ENCODE measurements at regions not wholly inside any gene's neighbourhood (a gene's known extent, or its start where the extent isn't known, plus 50 kb on each side); places are given as distances from the start of the nearest gene placed in this dataset.

GRCh38 chr6:152918991-152919390 is 63.9 kb downstream of the FBXO5 start:
- no peaks in the 10 kb centered on the region for H3K9me3 ChIP-seq
- H3K36me3 ChIP-seq, result no peaks in the 10 kb centered on the region
- intact Hi-C loops (cut with DNase I), result no loop called here
- no peaks in the 10 kb centered on the region for H3K4me1 ChIP-seq
- no peak overlapping the region for H3K4me3 ChIP-seq (replicated peaks in 1 of 3)
- TF ChIP-seq POLR2A (IDR thresholded peaks at IDR 0.05) (no peak), CTCF (IDR thresholded peaks at IDR 0.05) (no peak)
- DNase-seq, result no peak
- WGBS, 2 donors, result 83 to 84% methylated on average over 3 of the region's 3 CpGs
- H3K27me3 ChIP-seq, result no peaks in the 10 kb centered on the region
- H3K27ac ChIP-seq, result no peak overlapping the region

- TF ChIP-seq CTCF (IDR thresholded peaks at IDR 0.05) (no peak), POLR2A (IDR thresholded peaks at IDR 0.05) (no peak)
These were observed 62.8 kb downstream of the FBXO5 start for GRCh38 chr6:152920016-152920415.

More at GRCh38 chr6:152920016-152920415, 62.8 kb downstream of the FBXO5 start:
- intact Hi-C loops (cut with DNase I), result no loop called here
- H3K27ac ChIP-seq, result no peak overlapping the region
- H3K9me3 ChIP-seq, result no peaks in the 10 kb centered on the region
- H3K36me3 ChIP-seq, result no peaks in the 10 kb centered on the region
- 89 to 90% methylated on average over 3 of the region's 3 CpGs for WGBS, 2 donors
- no peak for DNase-seq
- H3K27me3 ChIP-seq, result no peaks in the 10 kb centered on the region
- H3K4me1 ChIP-seq, result no peaks in the 10 kb centered on the region
- H3K4me3 ChIP-seq (replicated peaks in 1 of 3), result no peak overlapping the region

Data from thyroid gland (tissue), 4 donors.